ENCODE measurements at regions not wholly inside any gene's neighbourhood (a gene's known extent, or its start where the extent isn't known, plus 50 kb on each side); places are given as distances from the start of the nearest gene placed in this dataset.

GRCh38 chr4:18343581-18343980, 322.0 kb upstream of the LCORL start:
- DNase-seq (ENCODE audit: low read depth), result no peak

- DNase-seq (ENCODE audit: low read depth), result no peak
Observed at GRCh38 chr4:18342847-18343246, 321.3 kb upstream of the LCORL start.

- DNase-seq (ENCODE audit: low read depth), result no peak
Observed at GRCh38 chr4:18321956-18322530, 300.5 kb upstream of the LCORL start.

- no peak for DNase-seq (ENCODE audit: low read depth)
Observed at GRCh38 chr4:18319431-18319830, 297.9 kb upstream of the LCORL start.

- no peak for DNase-seq (ENCODE audit: low read depth)
Observed at GRCh38 chr4:18318682-18319388, 297.3 kb upstream of the LCORL start.

GRCh38 chr4:18314731-18315130, 293.2 kb upstream of the LCORL start:
- no peak for DNase-seq (ENCODE audit: low read depth)

GRCh38 chr4:18297684-18298083, 276.1 kb upstream of the LCORL start:
- DNase-seq (ENCODE audit: low read depth), result no peak

- DNase-seq (ENCODE audit: low read depth), result no peak
Observed at GRCh38 chr4:18296411-18296810, 274.9 kb upstream of the LCORL start.

- no peak for DNase-seq (ENCODE audit: low read depth)
Observed at GRCh38 chr4:18294846-18295245, 273.3 kb upstream of the LCORL start.

- no peak for DNase-seq (ENCODE audit: low read depth)
Observed at GRCh38 chr4:18294021-18294420, 272.5 kb upstream of the LCORL start.

- no peak for DNase-seq (ENCODE audit: low read depth)
Observed at GRCh38 chr4:18292411-18292810, 270.9 kb upstream of the LCORL start.

- DNase-seq (ENCODE audit: low read depth), result no peak
Observed at GRCh38 chr4:18291981-18292380, 270.4 kb upstream of the LCORL start.

GRCh38 chr4:18291256-18291655, 269.7 kb upstream of the LCORL start:
- DNase-seq (ENCODE audit: low read depth), result no peak

- no peak for DNase-seq (ENCODE audit: low read depth)
Observed at GRCh38 chr4:18285357-18285756, 263.8 kb upstream of the LCORL start.

- DNase-seq (ENCODE audit: low read depth), result no peak
Observed at GRCh38 chr4:18278244-18278643, 256.7 kb upstream of the LCORL start.

GRCh38 chr4:18262832-18263231, 241.3 kb upstream of the LCORL start:
- no peak for DNase-seq (ENCODE audit: low read depth)

GRCh38 chr4:18252052-18252451, 230.5 kb upstream of the LCORL start:
- no peak for DNase-seq (ENCODE audit: low read depth)

- no peak for DNase-seq (ENCODE audit: low read depth)
Observed at GRCh38 chr4:18250564-18250963, 229.0 kb upstream of the LCORL start.

GRCh38 chr4:18248611-18249010, 227.1 kb upstream of the LCORL start:
- no peak for DNase-seq (ENCODE audit: low read depth)

- no peak for DNase-seq (ENCODE audit: low read depth)
Observed at GRCh38 chr4:18247189-18247588, 225.6 kb upstream of the LCORL start.

GRCh38 chr4:18242919-18243693, 221.6 kb upstream of the LCORL start:
- no peak for DNase-seq (ENCODE audit: low read depth)

- DNase-seq (ENCODE audit: low read depth), result no peak
Observed at GRCh38 chr4:18241727-18242126, 220.2 kb upstream of the LCORL start.

GRCh38 chr4:18234108-18234507, 212.6 kb upstream of the LCORL start:
- no peak for DNase-seq (ENCODE audit: low read depth)

All from myocyte (in vitro differentiated cells).